BJ (cell line): ENCODE measurements at regions not wholly inside any gene's neighbourhood (a gene's known extent, or its start where the extent isn't known, plus 50 kb on each side); places are given as distances from the start of the nearest gene placed in this dataset.

ENCODE experiments used
- CTCF ChIA-PET: fragments of 350-600 bp; formaldehyde crosslinking; extraction: SDS; loops from one replicate; lab custom pipeline; 2021; ENCODE audit warnings: antibody characterized with exemption, inconsistent platforms; lab: Yijun Ruan, JAX
- POLR2A ChIA-PET: fragments of 300-600 bp; sonication (Branson Sonifier 250); formaldehyde crosslinking; extraction: SDS; loops from one replicate; lab custom pipeline; 2021; ENCODE audit warnings: antibody characterized with exemption; lab: Charles Lee
- DNase-seq: peaks from one replicate; pipeline ENCODE4 v3.0.0-alpha.2; 2011; ENCODE audit warnings: low read depth
- H3K27me3 ChIP-seq: 2 replicates; pipeline ENCODE4 v1.6.0; 2011; ENCODE audit warnings: low read length; ENCODE audit not compliant: control insufficient read depth, insufficient read depth
- H3K36me3 ChIP-seq: 2 replicates; pipeline ENCODE4 v1.5.1; 2011; ENCODE audit warnings: low read length; ENCODE audit not compliant: control insufficient read depth, insufficient read depth
- H3K4me3 ChIP-seq: 2 replicates; pipeline ENCODE4 v1.5.1; 2011; ENCODE audit warnings: low read depth, mild to moderate bottlenecking, control low read depth, low read length
- TF ChIP-seq, protein P1 (sequence below): IDR thresholded peaks from 2 replicates; pipeline ENCODE4 v1.5.1; 2011; ENCODE audit warnings: low read depth, mild to moderate bottlenecking, control low read depth, inconsistent platforms, low read length, moderate library complexity; ENCODE audit not compliant: insufficient read depth

DNA sequence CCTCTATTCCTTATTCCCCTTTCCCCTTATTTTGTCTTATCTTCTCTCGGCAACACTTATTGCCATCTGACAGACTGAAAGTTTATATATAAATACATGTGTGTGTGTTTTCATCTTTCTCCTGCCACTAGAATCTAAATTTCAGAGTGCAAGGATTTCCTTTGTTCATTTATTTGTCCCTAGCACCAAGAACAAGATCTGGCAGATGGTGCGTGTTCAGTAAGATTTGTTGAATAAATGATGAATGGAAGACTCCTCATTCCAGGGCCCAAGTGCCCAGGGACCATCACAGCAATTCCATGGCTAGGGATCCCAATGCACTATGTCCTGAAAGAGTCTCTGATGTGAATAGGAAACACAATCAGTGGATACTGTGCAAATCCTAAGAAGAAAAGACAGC is 97.9 kb upstream of the EEA1 start:
- ChIA-PET POLR2A (no interaction called here), CTCF (interaction anchor here (1.8 kb wide), 1 partner anchor 370 kb away, joined by 7 read pairs; no protein-coding TSS in a partner anchor)
- H3K27me3 ChIP-seq = no peaks in the 10 kb centered on the region

DNA sequence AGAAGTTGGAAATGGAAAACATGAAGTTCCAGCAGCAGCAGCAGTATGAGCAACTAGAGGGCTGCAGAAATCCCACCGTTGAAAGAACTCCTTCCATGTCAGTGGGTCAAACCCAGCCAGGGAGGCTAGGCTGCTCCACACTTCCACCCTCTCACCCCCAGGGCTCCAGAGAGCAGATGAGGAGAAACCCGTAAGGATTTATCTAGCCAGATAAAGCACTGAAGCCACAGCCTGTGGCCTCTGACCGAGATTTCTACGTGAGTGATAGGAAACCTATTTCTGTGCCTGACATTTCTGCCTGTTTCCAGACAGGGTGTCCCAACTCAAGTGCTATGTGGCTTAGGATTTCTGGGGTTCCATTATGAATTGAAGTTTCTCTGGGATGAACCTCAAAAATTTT is 100.0 kb upstream of the EEA1 start:
- ChIA-PET CTCF (no interaction called here), POLR2A (no interaction called here)
- Histone ChIP-seq H3K27me3 (no peaks in the 10 kb centered on the region), H3K36me3 (no peaks in the 10 kb centered on the region), H3K4me3 (no peak overlapping the region)
- DNase-seq = no peak
- TF ChIP-seq, protein P1, sequence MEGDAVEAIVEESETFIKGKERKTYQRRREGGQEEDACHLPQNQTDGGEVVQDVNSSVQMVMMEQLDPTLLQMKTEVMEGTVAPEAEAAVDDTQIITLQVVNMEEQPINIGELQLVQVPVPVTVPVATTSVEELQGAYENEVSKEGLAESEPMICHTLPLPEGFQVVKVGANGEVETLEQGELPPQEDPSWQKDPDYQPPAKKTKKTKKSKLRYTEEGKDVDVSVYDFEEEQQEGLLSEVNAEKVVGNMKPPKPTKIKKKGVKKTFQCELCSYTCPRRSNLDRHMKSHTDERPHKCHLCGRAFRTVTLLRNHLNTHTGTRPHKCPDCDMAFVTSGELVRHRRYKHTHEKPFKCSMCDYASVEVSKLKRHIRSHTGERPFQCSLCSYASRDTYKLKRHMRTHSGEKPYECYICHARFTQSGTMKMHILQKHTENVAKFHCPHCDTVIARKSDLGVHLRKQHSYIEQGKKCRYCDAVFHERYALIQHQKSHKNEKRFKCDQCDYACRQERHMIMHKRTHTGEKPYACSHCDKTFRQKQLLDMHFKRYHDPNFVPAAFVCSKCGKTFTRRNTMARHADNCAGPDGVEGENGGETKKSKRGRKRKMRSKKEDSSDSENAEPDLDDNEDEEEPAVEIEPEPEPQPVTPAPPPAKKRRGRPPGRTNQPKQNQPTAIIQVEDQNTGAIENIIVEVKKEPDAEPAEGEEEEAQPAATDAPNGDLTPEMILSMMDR = no peak

More for the DNA sequence above, 97.9 kb upstream of the EEA1 start:
- TF ChIP-seq, protein P1 = no peak
- DNase-seq = no peak
- Histone ChIP-seq H3K4me3 (no peak overlapping the region), H3K36me3 (no peaks in the 10 kb centered on the region)

GRCh38 chr12:93031028-93031427 is 101.9 kb upstream of the EEA1 start:
- DNase-seq = no peak
- H3K36me3 ChIP-seq = no peaks in the 10 kb centered on the region
- peaks cover 3% of the 10 kb centered on the region; the same call in 1 of the 2 replicates for H3K27me3 ChIP-seq
- ChIA-PET POLR2A (no interaction called here), CTCF (no interaction called here)
- H3K4me3 ChIP-seq = no peak overlapping the region
- TF ChIP-seq, protein P1 = no peak

DNA sequence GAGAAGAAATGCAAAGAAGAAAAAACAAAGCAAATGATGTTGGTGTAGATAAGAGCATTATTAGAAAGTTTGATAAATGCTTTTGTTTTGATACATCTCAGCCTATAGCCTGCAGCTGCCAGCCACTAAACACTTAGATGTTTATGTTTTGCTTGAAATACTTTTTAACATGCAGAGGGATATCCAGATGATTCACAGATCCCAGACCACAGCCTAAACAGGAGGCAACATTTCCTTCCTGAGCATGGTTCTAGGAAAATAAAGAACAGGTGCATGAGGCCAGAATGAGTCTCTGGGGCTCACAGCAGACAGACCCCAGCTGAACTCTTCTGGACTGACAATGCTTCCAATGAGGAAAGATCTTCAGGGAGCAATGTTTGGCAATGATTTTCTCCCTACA is 103.7 kb upstream of the EEA1 start:
- no peak for DNase-seq
- Histone ChIP-seq H3K27me3 (peaks cover 3% of the 10 kb centered on the region; the same call in 1 of the 2 replicates), H3K4me3 (no peak overlapping the region), H3K36me3 (no peaks in the 10 kb centered on the region)
- TF ChIP-seq, protein P1 = no peak
- ChIA-PET CTCF (interaction anchor here (0.9 kb wide), 1 partner anchor 95 kb away, joined by 3 read pairs; no protein-coding TSS in a partner anchor), POLR2A (no interaction called here)

DNA sequence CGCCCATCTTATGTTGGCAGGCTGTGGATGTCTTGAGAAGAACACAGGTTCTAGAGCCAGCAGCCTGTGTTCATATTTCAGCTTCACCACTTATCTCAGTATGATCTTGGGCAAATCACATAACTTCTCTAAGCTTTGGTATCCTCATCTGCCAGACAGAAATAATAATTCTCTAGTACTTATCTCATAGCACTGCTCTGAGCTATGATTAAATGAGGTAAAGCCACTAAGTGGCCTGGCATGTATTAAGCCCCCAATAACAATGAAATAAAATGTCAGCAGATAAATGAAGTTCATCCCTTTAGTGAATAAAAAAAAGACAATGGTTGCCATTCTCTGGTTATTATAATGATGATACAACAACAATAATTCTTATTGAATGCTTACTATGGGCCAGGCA is 104.9 kb upstream of the EEA1 start:
- no peak for DNase-seq
- TF ChIP-seq, protein P1 = no peak
- ChIA-PET CTCF (no interaction called here), POLR2A (no interaction called here)
- Histone ChIP-seq H3K4me3 (no peak overlapping the region), H3K27me3 (peaks cover 3% of the 10 kb centered on the region; the same call in 1 of the 2 replicates), H3K36me3 (no peaks in the 10 kb centered on the region)
